ENCODE measurements at regions not wholly inside any gene's neighbourhood (a gene's known extent, or its start where the extent isn't known, plus 50 kb on each side); places are given as distances from the start of the nearest gene placed in this dataset.

- no peak for TF ChIP-seq POLR2A (IDR thresholded peaks at IDR 0.05; ENCODE audit: low read depth, low read length)
- TF ChIP-seq POLR2AphosphoS5 (IDR thresholded peaks at IDR 0.05; ENCODE audit: low read depth, low read length), result no peak
- TF ChIP-seq TAF1 (IDR thresholded peaks at IDR 0.05; ENCODE audit: low read depth, low read length), result no peak
- no peak for TF ChIP-seq PAX5 (IDR thresholded peaks at IDR 0.05; ENCODE audit: insufficient read depth, low read length, severe bottlenecking)
- TF ChIP-seq SPI1 (IDR thresholded peaks at IDR 0.05; ENCODE audit: low read depth, low read length), result no peak
- no peak for TF ChIP-seq POU2F2 (IDR thresholded peaks at IDR 0.05; ENCODE audit: low read depth, low read length)
Observed at GRCh38 chr20:50415021-50415515, 95.1 kb upstream of the PTPN1 start.
